ENCODE measurements at regions not wholly inside any gene's neighbourhood (a gene's known extent, or its start where the extent isn't known, plus 50 kb on each side); places are given as distances from the start of the nearest gene placed in this dataset.

DNA sequence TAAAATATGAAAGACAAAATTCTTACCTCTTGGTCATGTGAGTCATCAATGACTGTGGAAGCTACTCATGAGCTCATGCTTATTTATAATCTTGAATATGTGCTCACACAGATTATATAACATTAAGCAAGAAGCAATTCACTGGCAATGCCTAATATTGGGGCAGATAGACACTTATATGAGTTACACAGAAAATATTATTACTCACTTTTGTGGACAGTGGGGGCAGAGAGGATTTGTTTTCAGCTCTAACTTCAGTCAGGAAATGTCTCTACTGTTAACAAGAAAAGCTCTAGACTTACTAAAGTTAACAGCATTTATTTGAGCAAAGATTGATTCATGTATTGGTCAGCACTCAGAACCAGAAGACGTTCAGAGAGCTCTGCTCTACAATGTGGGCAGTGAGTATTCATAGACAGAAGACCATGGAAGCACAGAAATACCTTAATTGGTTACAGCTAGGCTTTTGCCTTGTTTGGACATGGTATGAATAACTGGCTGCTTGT, 85.8 kb upstream of the AHI1 start (continued):
- no peak for TF ChIP-seq ZBTB3 (CRISPR knock-in tag; IDR thresholded peaks at IDR 0.05; ENCODE audit: borderline replicate concordance, low read depth)
- no peak for TF ChIP-seq ZC3H13 (CRISPR knock-in tag; IDR thresholded peaks at IDR 0.05)
- TF ChIP-seq MAF1 (CRISPR knock-in tag; IDR thresholded peaks at IDR 0.05; ENCODE audit: borderline replicate concordance) = no peak
- no peak for TF ChIP-seq ZNF235 (CRISPR knock-in tag; IDR thresholded peaks at IDR 0.05; ENCODE audit: borderline replicate concordance)

- Histone ChIP-seq H3K27me3 (ENCODE audit: control insufficient read depth in 1 of 2, insufficient read depth in 2 of 2, low read length in 2 of 2) (no peaks in the 10 kb centered on the region), H3K9me3 (ENCODE audit: low read length) (no peaks in the 10 kb centered on the region), H3K36me3 (replicated peaks in 1 of 2; ENCODE audit: control insufficient read depth in 1 of 2, insufficient read depth in 2 of 2, low read length in 2 of 2) (no peaks in the 10 kb centered on the region), H3K4me1 (ENCODE audit: insufficient read depth, low read length) (no peaks in the 10 kb centered on the region), H3K27ac (ENCODE audit: extremely low read length, insufficient read depth, low read length) (no peak overlapping the region), H3K4me2 (ENCODE audit: low read depth, low read length) (no peak overlapping the region), H3K4me3 (replicated peaks in 1 of 3; ENCODE audit: insufficient read depth in 1 of 3, low read depth in 2 of 3, low read length in 3 of 3) (no peak overlapping the region), H3K79me2 (ENCODE audit: insufficient read depth, low read length) (no peaks in the 10 kb centered on the region), H4K20me1 (ENCODE audit: insufficient read depth, low read length) (no peaks in the 10 kb centered on the region), H3K9ac (ENCODE audit: insufficient read depth, low read depth, low read length) (no peak overlapping the region), H2AFZ (ENCODE audit: low read length) (no peak overlapping the region)
- ChIA-PET CTCF (ENCODE audit: low intra/inter-chr PET ratio, low total read pairs) (no interaction called here), POLR2A (no interaction called here)
- WGBS (ENCODE audit: low lambda C conversion rate) = 16% methylated on average over 2 of the region's 2 CpGs
- no peak for ATAC-seq
- DNase-seq (ENCODE audit: low spot score) = no peak
- BruUV-seq (replicated peaks) = no TSS peak
- in situ Hi-C loops (cut with HindIII; ENCODE audit: extremely low pct_ligation_motif_present, low pct_unique_long_range_greater_than_20kb) = no loop called here
- no peak for FAIRE-seq
- intact Hi-C loops (cut with micrococcal nuclease; ENCODE audit: unreplicated experiment) = no loop called here
- TF ChIP-seq ERF (CRISPR knock-in tag; IDR thresholded peaks at IDR 0.05) = no peak
- no peak for TF ChIP-seq SAFB2 (CRISPR knock-in tag; IDR thresholded peaks at IDR 0.05; ENCODE audit: borderline replicate concordance, low read depth)
- no peak for TF ChIP-seq MED8 (CRISPR knock-in tag; IDR thresholded peaks at IDR 0.05; ENCODE audit: insufficient replicate concordance)
- TF ChIP-seq HNRNPUL1 (IDR thresholded peaks at IDR 0.05; ENCODE audit: low read depth, low read length) = no peak
- TF ChIP-seq ZNF639 (CRISPR knock-in tag; conservative IDR thresholded peaks at IDR 0.05) = no peak
- no peak for TF ChIP-seq BORCS8-MEF2B (CRISPR knock-in tag; IDR thresholded peaks at IDR 0.05)
- TF ChIP-seq ZBED4 (CRISPR knock-in tag; IDR thresholded peaks at IDR 0.05; ENCODE audit: borderline replicate concordance) = no peak
- TF ChIP-seq BATF2 (CRISPR knock-in tag; IDR thresholded peaks at IDR 0.05) = no peak
- TF ChIP-seq MTF1 (CRISPR knock-in tag; IDR thresholded peaks at IDR 0.05) = no peak
- no peak for TF ChIP-seq GLMP (CRISPR knock-in tag; IDR thresholded peaks at IDR 0.05; ENCODE audit: borderline replicate concordance)
- no peak for TF ChIP-seq ZFP90 (CRISPR knock-in tag; IDR thresholded peaks at IDR 0.05; ENCODE audit: borderline replicate concordance)
- no peak for TF ChIP-seq ZNF136 (CRISPR knock-in tag; IDR thresholded peaks at IDR 0.05; ENCODE audit: low read depth)
- no peak for TF ChIP-seq KLF13 (CRISPR knock-in tag; IDR thresholded peaks at IDR 0.05)
- no peak for TF ChIP-seq MED1 (CRISPR knock-in tag; IDR thresholded peaks at IDR 0.05)
Observed at GRCh38 chr6:135586388-135586787, 88.8 kb upstream of the AHI1 start.

Data from HepG2 (cell line).